NCI-H2029 treated with DMSO at 0.1 percent for 48 hours (cell line): ENCODE measurements at regions not wholly inside any gene's neighbourhood (a gene's known extent, or its start where the extent isn't known, plus 50 kb on each side); places are given as distances from the start of the nearest gene placed in this dataset.
"Not testable (repeated sequence)": the region's sequence is repeated elsewhere in the genome, so short reads cannot be mapped to it uniquely, and the experiment has no call there.

Experiments used
- DNase-seq: peaks from one replicate; lab custom pipeline; 2025; lab: John Stamatoyannopoulos, UW

DNA sequence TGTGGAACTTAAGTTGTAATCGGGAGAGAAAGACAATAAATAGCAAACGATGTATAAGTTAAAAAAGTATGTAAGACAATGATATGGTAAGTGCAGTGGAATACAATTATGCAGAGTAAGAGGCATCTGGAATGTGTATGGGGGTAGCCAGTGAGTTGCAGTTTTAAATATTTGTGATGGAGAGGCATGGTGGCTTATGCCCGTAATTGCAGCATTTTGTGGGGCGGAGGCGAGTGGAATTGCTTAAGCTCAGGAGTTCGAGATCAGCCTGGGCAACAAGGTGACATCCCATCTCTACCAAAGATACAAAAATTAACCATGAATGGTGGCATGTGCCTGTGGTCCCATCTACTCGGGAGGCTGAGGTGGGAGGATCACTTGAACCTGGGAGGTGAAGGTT lies 52.5 kb upstream of the WDFY3 start:
- no peak for DNase-seq

DNA sequence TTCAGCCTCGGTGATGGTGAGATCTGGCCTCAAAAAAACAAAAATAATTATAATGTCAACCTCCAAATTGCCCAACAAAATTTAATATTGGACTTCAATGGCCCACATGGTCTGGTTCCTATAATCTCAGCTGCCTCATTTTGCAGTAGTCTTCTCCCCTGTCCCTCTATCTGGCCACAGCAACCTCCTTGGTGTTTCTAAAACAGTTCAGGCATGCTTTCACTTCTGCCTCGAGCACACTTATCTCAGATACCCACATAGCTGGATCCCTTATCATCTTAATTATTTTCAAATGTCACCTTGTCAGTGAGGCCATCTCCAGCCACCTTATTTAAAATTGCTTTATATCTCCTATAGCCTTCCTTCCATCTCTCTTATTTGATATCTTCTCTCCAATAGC lies 52.9 kb upstream of the WDFY3 start:
- DNase-seq: no peak

DNA sequence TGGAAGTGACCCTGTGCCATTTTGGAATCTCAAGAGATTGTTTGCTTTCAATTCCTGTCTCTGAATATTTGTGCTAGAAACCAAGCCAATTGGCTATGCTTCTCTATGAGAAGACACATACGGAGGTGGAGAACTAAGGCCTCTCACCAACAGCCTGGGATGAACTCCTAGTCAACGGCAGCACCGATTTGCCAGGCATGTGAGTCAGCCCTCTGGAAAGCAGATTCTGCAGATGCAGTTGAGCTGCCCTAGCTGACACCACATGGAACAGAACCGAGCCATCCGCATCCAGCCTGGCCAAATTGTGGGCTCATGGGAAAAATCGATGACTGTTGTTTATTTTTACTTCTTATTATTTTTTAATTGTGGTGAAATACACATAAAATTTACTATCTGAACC lies 58.2 kb upstream of the WDFY3 start:
- no peak for DNase-seq

DNA sequence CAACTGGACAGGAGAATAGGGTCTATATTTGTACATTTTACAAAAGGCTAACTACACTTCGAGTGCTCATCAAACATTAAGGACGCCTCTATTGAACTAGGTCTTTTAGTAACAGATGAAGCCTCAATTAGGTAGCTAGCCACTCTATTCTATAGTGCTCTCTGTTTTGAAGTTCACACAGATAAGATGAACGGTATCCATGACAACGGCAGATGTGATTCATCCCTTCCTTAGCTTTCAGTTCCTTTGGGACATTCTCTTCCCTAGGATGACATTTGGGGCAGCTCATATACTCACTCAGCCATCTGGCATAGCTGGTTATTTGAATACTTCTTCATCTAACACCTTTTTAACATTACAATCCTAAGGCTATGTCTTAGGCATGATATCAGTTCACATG lies 62.4 kb upstream of the WDFY3 start:
- no peak for DNase-seq

DNA sequence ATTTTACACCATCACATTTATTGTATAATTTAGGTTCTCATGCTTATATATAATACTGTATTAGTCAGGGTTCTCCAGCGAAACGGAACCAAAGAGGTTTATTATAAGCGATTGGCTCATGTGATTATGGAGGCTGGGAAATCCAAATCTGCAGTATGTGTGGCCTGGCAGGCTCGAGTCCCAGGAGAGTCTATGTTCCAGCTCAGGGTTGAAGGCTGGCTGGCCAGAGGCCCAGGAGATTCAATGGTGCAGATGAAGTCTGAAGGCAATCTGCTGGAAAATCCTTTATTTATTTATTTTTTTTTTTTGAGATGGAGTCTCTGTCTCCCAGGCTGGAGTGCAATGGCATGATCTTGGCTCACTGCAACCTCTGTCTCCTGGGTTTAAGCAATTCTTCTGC lies 63.0 kb upstream of the WDFY3 start:
- no peak for DNase-seq

DNA sequence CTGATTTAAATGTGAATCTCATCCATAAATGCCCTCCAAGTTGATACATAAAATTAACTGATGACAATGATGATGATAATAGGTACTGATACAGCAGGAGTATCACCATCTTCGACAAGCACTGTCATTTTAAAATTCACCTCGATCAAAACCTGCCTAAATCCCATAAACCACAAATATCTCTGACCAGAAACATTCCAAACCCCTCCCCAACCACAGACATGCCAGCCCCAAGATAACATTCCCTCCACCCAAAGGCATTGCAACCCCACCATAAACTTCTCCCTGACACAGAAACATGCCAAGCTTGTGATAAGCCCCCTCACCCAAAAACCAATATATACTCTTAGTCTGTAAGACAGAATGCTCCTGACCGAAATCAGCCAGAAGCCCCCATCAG lies 63.7 kb upstream of the WDFY3 start:
- no peak for DNase-seq

DNA sequence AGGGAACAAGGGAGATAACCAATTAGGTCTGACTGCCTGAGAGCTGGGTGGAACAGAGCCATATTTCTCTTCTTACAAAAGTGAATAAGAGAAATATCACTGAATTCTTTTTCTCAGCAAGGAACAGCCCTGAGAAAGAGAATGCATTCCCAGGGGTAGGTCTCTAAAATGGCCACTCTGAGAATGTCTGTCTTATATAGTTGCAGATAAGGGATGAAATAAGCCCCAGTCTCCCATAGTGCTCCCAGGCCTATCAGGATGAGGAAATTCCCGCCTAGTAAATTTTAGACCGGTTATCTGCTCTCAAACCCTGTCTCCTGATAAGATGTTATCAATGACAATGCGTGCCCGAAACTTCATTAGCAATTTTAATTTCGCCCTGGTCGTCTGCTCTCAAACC lies 67.3 kb upstream of the WDFY3 start:
- DNase-seq: not testable (repeated sequence)

DNA sequence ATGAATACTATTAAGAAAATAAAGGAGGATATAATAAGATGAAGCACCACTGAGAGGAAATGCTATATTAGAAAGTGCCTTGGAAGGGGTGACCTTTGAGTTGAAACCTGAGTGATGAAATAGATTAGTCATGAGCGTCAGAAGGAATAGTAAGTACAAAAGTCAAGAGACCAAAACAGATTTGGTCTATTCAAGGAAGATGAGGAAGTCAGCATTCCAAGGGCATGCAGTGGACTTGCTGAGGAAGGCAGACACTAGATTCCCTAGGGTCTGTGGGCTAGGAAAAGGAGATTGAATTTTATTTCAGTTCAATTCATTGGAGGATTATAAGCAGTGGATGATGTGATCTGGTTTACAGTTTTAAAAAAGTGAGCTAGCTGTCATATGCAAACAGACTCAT lies 73.0 kb upstream of the WDFY3 start:
- DNase-seq: no peak

DNA sequence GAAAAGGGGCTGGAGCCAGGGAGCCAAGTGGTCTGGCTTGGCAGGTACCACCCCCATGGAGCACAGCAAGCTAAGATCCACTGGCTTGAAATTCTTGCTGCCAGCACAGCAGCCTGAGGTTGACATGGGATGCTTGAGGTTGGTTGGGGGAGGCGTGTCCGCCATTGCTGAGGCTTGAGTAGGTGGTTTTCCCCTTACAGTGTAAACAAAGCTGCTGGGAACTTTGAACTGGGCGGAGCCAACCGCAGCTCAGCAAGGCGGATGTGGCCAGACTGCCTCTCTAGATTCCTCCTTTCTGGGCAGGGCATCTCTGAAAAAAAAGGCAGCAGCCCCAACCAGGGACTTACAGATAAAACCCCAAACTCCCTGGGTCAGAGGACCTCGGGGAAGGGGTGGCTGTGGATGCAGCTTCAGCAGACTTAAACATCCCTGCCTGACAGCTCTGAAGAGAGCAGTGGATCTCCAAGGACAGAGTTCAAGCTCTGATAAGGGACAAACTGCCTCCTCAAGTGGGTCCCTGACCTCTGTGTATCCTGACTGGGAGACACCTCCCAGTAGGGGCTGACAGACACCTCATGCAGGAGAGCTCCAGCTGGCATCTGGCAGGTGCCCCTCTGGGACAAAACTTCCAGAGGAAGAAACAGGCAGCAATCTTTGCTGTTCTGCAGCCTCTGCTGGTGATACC lies 77.5 kb upstream of the WDFY3 start:
- not testable (repeated sequence) for DNase-seq

DNA sequence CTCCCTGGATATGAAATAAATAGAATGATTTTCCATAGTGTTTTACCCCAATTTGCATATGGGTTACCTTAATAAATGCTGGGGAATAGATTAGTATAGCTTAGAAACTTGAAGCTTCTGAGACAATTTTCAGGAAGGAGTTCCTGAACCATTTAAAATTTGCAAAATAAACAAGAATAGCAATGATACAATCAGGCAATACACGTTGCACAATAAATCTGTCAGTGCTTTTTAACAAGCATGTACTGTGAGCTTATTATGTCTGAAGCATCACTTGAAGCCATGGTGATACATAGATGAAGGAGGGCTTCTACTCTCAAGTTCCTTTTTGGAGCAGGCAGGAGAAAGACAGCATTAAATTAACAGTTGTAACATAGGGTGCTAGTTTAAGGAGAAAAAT lies 84.2 kb upstream of the WDFY3 start:
- DNase-seq: no peak

DNA sequence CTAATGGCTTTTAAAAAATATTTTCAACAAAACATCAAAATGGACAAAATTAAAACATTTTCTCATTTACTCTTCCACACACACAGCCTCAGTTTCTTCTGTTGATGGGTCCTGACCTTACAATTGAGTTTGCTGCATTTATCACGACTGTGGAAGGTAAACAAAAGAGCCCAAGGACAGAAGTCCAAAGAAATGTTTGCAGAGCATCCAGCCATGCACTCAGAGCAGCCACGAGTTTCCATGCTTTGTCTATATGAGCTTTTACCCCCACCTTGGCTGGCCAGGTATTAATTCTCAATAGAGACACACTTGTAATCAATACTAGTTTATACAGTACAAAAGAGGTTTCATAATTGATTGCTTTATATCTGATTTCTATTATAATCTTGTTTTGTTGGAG lies 85.0 kb upstream of the WDFY3 start:
- no peak for DNase-seq

DNA sequence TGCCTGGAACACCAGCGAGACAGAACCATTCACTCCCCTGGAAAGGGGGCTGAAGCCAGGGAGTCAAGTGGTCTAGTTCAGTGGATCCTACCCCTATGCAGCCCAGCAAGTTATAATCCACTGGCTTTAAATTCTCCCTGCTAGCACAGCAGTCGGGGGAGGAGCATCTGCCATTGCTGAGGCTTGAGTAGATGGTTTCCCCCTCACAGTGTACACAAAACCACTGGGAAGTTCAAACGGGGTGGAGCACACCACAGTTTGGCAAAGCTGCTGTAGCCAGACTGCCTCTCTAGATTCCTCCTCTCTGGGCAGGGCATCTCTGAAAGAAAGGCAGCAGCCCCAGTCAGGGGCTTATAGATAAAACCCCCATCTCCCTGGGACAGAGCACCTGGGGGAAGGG lies 88.4 kb upstream of the WDFY3 start:
- DNase-seq: not testable (repeated sequence)

DNA sequence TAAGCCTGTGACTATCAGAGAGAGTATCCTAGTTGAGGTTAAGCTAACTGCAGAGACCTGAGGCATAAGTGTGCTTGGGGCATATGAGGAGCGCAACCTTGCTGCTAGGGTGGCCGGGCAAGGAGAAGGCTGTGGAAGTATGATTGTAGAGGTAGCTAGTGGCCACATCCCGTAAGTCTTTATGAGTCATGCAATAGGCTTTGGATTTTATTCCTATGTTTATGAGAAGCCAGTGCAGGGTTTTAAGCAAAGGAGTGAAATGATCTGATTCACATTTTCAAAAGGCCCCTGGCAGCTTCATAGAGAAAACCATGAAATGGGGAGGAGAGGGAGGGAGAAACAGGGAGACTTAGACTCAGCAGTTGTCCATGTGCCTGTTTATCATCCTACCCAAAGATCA lies 92.1 kb upstream of the WDFY3 start:
- DNase-seq: no peak

DNA sequence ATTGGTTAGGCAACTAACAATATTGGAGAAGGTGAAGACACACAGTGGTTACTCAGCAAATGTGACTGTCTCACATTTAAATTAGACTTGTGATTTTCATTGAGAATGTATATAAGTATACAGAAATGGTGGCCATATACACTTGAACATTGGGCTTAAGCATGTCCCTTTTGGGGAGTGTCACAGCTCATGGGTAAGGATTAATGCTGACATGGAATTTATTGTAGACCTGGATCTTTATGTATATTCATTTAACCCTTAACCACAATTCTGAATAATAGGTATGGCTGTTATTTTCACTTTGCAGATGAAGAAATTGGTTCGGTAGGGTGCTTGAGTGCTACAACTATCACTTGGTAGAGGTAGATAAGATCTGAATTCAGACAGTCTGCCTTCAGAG lies 95.5 kb upstream of the WDFY3 start:
- no peak for DNase-seq

DNA sequence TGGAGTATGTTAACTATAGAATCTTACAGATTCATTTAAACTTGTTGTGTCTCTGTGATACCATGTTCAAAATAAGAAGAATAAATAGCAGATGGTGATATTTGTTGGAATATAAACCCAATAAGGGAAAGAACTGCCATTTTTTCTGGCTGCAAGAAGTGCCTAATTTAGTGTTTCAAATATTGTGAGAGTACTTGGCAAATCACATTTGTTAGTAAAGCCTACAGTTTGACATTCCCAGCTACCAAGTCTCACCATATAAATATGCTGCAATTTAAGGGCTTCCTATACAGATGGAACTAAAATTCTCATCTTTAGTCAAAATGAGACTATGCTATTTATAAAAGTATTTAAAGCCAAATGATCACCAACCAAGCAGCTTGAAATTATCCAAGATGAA lies 96.0 kb upstream of the WDFY3 start:
- no peak for DNase-seq

DNA sequence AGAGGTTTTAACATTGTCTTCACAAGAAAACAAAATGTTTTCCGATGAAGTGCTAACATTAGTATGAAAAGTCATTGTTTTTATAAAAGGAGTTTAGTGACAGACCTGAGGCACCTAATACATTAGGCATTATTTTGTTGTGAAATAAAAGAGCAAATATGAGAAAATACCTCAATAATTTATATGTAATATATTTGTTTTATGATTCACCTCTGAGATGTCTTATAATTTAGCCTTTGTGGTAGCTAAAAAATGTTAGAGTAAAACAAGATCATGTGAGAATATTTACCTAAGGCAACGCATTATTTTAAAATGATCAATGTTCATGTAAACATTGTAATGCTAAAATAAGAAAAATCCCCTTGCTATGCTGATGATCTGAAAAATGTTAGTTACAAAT lies 100.9 kb upstream of the WDFY3 start:
- no peak for DNase-seq

DNA sequence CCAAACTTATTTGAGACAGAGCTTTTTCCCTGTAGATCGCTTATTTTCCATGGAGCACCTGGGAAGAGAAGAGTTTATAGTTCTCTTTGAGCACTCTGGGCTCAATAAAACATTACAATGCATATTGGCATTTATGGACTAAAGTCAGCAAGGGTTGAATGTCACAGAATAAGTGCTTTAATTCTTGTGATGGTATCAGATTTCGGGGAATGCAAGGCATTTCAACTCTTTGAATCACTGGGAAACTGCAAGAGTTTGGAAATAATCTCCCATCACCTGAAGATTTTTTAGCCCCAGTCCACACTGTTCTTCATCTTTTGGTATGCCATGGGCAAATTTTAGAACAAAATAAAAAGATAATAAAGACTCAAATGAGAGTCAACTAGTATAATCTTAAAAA lies 111.5 kb upstream of the WDFY3 start:
- no peak for DNase-seq

DNA sequence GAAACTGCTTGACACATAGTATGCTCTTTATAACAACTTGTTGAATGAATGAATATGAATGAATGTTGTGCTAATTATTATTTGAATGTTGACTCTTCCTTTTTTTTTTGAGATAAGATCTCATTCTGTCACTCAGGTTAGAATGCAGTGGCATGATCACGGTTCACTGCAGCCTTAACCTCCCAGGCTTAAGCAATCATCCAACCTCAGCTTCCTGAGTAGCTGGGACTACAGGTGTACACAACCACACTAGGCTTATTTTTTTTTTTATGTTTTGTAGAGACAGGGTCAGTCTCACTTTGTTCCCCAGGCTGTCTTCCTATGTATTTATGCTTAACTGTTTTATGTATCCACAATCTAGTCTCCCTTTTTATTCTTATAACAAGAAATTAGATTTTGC lies 114.7 kb upstream of the WDFY3 start:
- DNase-seq: no peak

DNA sequence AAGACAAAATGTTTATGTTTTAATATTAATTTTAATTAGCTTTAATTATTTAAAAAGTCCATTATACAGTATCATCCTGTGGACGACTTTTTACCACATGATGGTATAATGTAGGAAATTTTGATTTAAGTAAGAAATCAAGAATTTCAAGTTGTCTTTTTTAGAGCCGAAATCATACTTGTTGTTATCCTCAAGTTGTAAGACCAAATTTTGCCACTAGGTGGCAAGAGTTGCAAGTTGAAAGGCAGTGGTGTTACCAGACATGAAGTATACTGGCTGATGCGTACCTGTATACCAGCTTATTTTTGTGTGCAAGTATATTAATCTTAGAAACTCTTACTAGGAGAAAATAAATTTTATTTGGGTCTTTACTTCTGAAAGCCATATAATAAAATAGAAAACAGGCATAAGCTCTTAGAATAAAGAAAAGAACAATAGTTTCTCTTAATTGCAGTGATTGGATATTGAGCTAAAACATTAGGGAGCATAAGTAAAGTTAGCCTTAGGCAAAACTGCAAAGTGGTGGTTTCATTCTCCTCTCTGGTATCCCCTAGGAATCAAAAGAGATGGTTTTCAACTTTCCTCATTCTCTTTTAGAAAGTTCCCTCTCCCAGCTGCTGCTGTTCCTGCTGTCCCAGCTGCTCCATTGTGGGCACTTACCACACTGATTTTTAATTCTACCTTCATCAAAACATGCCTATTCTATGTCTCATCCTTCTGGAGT lies 118.0 kb upstream of the WDFY3 start:
- peak; percentile 38 for DNase-seq

DNA sequence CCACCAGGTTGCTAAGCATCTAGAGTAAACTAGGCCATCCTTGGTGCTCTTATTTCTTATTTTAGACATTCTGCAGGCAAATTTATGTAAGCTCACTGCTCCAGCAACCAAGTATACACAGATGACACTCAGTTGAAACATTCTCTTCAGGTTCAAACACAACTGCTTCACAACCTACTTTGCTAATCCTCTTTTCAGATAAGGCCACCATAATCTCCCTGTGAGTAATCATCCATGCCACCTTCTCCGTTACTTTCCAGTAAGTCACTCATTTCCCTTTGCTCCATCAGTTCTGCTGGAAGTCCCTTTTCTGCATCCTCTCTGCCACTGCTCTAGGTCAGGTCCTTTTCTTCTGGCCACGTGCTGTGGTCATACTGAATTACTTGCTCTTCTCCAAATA lies 120.2 kb upstream of the WDFY3 start:
- DNase-seq: no peak

DNA sequence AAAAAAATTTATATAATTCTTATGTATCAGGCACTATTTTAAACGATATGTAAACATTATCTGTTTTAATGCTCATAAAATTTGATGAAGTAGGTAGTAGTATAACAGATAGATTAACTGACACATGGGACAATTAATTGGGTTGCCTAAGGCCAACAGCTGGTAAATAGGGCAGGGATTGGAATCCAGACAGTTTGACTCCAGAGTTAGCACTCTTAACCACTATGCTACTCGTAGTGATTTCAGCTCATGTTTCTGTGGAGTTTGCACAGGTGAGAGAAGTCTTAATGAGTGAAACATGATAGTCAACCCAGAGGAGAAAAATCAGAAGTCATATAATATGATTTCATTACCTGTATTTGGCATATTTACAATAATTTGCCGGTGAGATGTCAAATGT lies 126.0 kb upstream of the WDFY3 start:
- DNase-seq: peak; percentile 65

DNA sequence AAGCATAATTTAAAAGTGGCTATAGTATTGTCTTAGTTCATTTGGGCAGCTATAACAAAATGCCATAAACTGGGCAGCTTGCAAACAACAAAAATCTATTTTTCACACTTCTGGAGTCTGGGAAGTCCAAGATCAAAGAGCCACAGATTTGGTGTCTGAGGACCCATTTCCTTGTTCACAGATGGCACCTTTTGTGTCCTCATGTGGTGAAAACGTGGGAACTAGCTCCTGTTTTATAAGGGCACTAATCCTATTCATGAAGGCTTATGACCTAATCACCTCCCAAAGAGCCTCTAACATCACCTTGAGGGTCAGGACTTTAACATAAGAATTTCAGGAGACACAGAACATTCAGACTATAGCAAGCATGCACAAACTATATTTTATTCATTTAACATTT lies 126.5 kb upstream of the WDFY3 start:
- DNase-seq: no peak

DNA sequence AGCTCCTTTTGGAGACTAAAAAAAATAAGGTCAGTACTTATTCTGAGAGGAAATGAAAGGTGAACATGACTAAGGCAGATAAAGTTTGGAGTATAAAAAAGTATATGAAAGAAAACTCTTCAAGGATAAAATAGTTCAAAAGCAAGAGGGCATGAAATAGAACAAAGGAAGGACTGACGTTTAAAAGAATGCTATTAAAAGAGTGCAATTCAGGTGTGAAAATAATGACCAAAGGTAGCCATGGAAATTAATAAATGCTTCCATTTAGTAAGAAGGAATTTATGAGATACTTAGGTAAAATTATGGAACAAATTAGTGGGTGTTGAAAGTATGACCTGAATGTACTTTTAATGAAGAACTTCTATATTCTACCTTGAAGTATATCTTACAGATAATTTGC lies 128.2 kb upstream of the WDFY3 start:
- no peak for DNase-seq

DNA sequence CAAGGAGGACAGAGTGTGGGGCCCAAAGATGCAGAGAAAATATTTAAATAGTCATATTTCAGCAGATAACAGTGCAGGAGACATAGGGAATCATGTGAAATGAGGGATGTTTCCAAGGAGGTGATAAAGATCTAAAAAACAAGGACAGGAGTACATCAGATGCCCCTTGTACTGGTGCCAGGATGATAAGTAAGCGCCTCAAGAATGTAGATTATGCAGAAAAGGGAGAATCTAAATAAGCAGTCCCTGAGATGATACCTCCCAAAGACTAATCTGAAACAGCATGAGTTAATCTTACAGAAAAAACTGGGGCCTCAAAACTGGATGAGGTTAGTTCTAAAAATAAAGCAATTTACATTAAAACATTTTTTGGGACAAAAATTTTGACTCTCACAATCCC lies 136.1 kb upstream of the WDFY3 start:
- no peak for DNase-seq
